Chondrocyte (in vitro differentiated cells): ENCODE measurements at regions not wholly inside any gene's neighbourhood (a gene's known extent, or its start where the extent isn't known, plus 50 kb on each side); places are given as distances from the start of the nearest gene placed in this dataset.

Source experiments
- DNase-seq: peaks from one replicate; pipeline ENCODE4 v3.0.0; 2021; ENCODE audit warnings: mixed read lengths, low spot score
- H3K27ac Mint-ChIP-seq: one replicate; pipeline ENCODE4 v1.8.0; 2021; ENCODE audit warnings: mild to moderate bottlenecking, moderate library complexity, mixed read lengths; ENCODE audit not compliant: unreplicated experiment
- H3K27me3 Mint-ChIP-seq: 2 replicates; pipeline ENCODE4 v1.8.0; 2021; ENCODE audit warnings: low read depth, mixed read lengths
- H3K36me3 Mint-ChIP-seq: 2 replicates; pipeline ENCODE4 v1.8.0; 2021; ENCODE audit warnings: low read depth, mixed read lengths
- H3K4me1 Mint-ChIP-seq: 2 replicates; pipeline ENCODE4 v1.8.0; 2021; ENCODE audit warnings: low read depth, mild to moderate bottlenecking, mixed read lengths
- H3K4me3 Mint-ChIP-seq: one replicate; pipeline ENCODE4 v1.8.0; 2021; ENCODE audit warnings: mild to moderate bottlenecking, moderate library complexity, mixed read lengths; ENCODE audit not compliant: unreplicated experiment
- H3K9me3 Mint-ChIP-seq: 2 replicates; pipeline ENCODE4 v1.8.0; 2021; ENCODE audit warnings: low read depth, mixed read lengths
- TF ChIP-seq, protein P1 (sequence below): fragments of 200-600 bp; sonication (generic); IDR thresholded peaks from 2 replicates; pipeline ENCODE4 v1.5.0; 2021; ENCODE audit warnings: antibody characterized with exemption, mild to moderate bottlenecking, moderate library complexity

DNA sequence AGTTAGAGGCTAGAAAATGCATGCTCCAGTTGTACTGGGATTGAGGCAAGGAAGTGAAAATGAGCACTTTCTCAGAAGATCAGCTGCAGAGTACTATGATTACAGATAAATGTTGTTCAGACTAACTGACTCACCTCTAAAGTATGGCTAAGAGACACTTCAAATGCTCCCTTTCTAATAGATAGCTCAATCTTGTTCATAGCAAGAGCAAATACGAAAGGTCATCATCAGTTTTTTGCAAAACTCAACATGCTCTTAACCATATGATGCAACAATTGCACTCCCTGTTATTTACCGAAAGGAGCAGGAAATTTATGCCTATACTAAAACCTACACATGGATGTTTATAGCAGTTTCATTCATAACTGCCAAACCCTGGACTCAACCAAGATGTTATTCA is 838.4 kb upstream of the INTU start:
- no peak for DNase-seq
- TF ChIP-seq, protein P1, sequence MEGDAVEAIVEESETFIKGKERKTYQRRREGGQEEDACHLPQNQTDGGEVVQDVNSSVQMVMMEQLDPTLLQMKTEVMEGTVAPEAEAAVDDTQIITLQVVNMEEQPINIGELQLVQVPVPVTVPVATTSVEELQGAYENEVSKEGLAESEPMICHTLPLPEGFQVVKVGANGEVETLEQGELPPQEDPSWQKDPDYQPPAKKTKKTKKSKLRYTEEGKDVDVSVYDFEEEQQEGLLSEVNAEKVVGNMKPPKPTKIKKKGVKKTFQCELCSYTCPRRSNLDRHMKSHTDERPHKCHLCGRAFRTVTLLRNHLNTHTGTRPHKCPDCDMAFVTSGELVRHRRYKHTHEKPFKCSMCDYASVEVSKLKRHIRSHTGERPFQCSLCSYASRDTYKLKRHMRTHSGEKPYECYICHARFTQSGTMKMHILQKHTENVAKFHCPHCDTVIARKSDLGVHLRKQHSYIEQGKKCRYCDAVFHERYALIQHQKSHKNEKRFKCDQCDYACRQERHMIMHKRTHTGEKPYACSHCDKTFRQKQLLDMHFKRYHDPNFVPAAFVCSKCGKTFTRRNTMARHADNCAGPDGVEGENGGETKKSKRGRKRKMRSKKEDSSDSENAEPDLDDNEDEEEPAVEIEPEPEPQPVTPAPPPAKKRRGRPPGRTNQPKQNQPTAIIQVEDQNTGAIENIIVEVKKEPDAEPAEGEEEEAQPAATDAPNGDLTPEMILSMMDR: no peak
- no peak overlapping the region for H3K4me3 Mint-ChIP-seq
- H3K9me3 Mint-ChIP-seq: no peaks in the 10 kb centered on the region
- H3K27ac Mint-ChIP-seq: no peak overlapping the region
- H3K36me3 Mint-ChIP-seq: no peaks in the 10 kb centered on the region
- no peaks in the 10 kb centered on the region for H3K27me3 Mint-ChIP-seq
- peaks cover 3% of the 10 kb centered on the region for H3K4me1 Mint-ChIP-seq

GRCh38 chr4:126798214-126798613 is 834.5 kb upstream of the INTU start:
- Mint-ChIP-seq H3K4me3 (no peak overlapping the region), H3K27me3 (no peaks in the 10 kb centered on the region), H3K27ac (no peak overlapping the region), H3K9me3 (no peaks in the 10 kb centered on the region), H3K4me1 (peaks cover 16% of the 10 kb centered on the region), H3K36me3 (no peaks in the 10 kb centered on the region)
- TF ChIP-seq, protein P1: no peak
- DNase-seq: no peak

- H3K27ac Mint-ChIP-seq: no peak overlapping the region
- no peak overlapping the region for H3K4me3 Mint-ChIP-seq
- peaks cover 16% of the 10 kb centered on the region for H3K4me1 Mint-ChIP-seq
- TF ChIP-seq, protein P1: no peak
- no peaks in the 10 kb centered on the region for H3K36me3 Mint-ChIP-seq
- no peaks in the 10 kb centered on the region for H3K9me3 Mint-ChIP-seq
- no peaks in the 10 kb centered on the region for H3K27me3 Mint-ChIP-seq
- DNase-seq: no peak
Observed at GRCh38 chr4:126799416-126799815, 833.3 kb upstream of the INTU start.

- DNase-seq: no peak
Observed at GRCh38 chr4:126799971-126800574, 832.7 kb upstream of the INTU start.

DNA sequence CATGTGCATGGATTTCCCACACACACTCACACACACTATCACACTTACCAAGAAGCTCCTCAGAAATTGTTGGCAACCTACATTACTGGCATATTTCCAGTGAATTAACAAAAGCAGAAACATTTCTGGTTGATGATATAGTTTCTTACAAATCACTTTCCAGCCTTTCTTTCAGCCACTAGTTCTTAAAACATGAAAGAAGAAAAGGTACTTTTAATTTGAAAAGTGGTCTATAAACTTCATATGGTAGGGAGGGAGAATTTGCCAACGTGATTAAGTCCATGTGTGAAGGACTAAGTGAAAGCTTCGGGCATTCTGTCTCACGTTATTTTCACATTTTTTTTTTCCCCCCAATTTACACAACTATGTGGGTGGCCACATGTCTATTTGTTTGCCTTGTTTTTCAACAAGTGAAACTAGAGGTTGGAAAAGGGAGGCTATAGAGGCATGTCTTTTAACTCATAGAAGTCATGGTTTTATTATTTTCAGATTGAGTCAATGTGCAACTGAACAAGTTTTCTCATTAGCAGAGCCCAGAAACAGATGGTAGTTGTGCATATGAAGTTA is 832.1 kb upstream of the INTU start:
- Mint-ChIP-seq H3K4me3 (no peak overlapping the region), H3K27me3 (no peaks in the 10 kb centered on the region), H3K27ac (no peak overlapping the region), H3K4me1 (peaks cover 16% of the 10 kb centered on the region), H3K9me3 (no peaks in the 10 kb centered on the region), H3K36me3 (no peaks in the 10 kb centered on the region)
- no peak for DNase-seq
- TF ChIP-seq, protein P1: no peak

More at GRCh38 chr4:126799971-126800574, 832.7 kb upstream of the INTU start:
- Mint-ChIP-seq H3K9me3 (no peaks in the 10 kb centered on the region), H3K36me3 (no peaks in the 10 kb centered on the region), H3K4me1 (peaks cover 16% of the 10 kb centered on the region), H3K27me3 (no peaks in the 10 kb centered on the region), H3K4me3 (no peak overlapping the region), H3K27ac (no peak overlapping the region)
- TF ChIP-seq, protein P1: peak; percentile 11
